NOMO-1 treated with DMSO at 0.1 percent for 48 hours (cell line): ENCODE measurements at regions not wholly inside any gene's neighbourhood (a gene's known extent, or its start where the extent isn't known, plus 50 kb on each side); places are given as distances from the start of the nearest gene placed in this dataset.
A peak's percentile ranks its signal among the peaks of the same experiment; 100 is the strongest.

Source experiments
- DNase-seq: peaks from one replicate; lab custom pipeline; 2025; ENCODE audit not compliant: unreplicated experiment; lab: John Stamatoyannopoulos, UW

DNA sequence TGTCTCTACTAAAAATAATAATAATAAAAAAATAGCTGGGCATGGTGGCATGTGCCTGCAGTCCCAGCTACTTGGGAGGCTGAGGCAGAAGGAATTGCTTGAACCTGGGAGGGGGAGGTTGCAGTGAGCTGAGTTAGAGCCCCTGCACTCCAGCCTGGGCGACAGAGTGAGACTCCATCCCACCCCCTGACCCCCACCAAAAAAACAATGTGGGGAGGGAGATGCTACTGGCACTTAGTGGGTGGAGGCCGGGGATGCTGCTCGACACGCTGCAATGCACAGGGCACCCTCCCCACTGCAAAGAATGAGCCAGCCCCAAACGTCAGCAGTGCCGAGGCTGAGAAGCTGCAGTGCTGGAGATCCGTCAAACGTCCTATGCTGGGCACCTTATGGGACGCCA lies 77.5 kb upstream of the MAP1LC3B2 start:
- DNase-seq = no peak

DNA sequence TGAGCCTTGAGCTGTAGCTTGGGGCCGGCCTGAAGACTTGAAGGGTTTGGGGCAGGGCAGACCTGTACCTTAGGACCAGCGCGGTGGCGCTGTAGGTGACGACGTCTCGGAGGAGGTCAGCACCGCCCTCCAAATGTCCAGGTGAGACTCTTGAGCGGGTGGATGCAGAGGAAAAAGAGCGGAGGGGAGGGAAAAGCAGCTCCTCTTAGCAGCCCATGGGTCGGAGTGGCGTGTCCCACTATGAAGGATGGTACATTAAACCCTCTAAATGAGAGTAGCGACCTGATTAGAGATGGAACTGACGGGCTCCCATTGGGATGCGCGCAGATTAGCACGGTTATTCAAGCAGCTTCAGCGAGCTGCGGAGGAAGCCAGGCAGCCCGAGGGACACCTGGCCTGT lies 77.0 kb upstream of the MAP1LC3B2 start:
- DNase-seq = no peak

DNA sequence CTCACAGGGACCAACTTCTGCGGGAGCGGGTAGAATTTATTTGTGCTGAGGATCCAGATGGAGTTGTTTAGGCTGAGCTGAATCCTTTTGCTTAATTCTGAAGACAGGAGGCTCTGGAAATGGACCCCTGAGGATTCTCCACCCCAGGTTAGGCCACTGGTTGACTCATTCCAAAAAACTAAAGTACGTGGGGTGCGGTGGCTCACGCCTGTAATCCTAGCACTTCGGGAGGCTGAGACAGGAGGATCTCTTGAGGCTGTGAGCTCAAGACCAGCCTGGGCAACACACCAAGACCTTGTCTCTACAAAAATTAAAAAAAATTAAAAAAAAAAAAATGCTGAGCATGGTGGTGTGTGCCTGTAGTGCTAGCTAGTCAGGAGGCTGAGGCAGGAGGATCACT lies 76.3 kb upstream of the MAP1LC3B2 start:
- no peak for DNase-seq

DNA sequence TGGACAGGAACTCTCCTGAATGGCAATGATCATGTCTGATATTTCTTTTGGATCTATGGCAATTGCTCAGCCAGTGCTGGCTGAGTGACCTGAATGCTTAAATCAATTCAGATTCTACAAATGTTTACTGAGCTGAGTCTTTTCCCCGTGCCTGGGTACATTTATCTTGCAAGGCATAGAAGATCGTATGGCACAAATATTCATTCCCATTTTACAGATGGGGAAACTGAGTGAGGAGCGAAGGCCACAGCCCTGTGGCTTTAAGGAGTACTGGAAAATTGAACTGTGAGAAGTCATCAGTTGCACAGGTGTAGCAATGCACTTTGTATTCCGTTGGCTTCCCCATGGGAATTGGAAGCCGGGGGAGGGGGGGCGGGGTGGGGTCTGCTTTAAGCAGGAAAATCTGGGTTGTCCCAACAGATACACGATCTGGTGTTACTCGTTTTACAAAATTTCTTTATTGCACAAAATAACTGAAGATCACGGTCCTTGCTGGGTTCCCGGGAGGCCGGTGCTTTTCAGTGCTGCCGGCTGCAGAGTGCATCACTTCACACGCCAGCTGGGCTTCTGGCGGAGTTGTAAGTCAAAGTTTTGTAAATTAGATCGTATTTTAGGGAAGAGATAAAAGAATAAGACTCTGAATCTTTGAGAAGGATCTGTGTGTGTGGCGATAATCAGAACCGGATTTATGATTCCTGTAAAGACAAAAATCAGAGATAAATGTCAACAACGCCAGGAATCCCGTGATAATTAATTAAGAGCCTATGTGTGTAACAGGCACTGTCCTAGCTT lies 75.0 kb upstream of the MAP1LC3B2 start:
- no peak for DNase-seq

DNA sequence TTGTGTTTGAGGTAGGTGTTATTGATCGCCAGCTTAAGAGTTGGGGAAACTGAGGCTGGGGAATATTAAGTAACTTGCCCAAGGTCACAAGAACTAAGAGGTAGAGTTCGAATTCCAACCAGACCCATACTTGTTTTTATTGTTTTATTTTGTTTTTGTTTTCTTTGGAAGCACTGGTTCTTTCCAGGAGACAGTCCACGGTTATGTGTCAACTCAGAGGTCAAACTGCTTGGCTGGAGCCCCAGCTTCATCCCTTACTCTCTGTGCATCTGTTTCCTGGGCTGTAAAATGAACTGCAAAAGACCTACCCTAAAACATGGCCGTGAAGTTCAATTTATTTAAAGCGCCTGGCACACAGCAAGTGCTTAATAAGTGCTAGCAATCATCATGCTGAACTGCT lies 74.4 kb upstream of the MAP1LC3B2 start:
- DNase-seq = no peak

DNA sequence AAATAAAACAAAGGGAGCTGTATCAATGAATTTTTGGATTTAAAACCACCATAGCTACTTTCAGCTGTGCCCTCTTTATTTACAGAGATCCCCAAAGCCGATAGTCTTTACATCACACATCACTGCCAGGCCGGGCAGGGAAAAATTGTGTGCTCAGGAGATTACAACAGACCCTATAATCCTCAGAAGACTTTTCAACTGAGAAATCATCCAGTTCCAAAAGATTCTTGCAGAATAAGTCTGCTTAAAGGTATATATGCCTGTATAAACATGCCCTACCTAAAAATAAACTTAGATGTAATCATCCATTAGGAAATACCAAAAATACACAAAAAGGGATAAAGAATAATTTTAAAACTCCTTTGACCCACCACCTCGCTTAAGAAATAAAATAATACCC lies 70.1 kb upstream of the MAP1LC3B2 start:
- no peak for DNase-seq

DNA sequence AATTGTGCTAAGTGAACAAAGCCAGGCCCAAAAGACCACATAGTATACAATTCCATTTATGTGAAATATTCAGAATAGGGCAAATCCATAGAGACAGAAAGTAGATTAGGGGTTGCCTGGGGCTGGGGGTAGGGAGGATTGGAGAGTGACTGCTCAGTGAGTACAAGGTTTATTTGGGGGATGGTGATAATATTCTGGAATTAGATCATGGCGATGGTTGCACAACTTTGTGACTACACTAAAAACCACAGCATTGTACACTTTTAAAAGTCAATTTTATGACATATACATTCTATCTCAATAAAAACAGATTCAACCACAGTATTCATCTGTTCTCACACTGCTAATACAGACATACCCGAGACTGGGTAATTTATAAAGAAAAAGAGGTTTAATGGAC lies 68.7 kb upstream of the MAP1LC3B2 start:
- no peak for DNase-seq

DNA sequence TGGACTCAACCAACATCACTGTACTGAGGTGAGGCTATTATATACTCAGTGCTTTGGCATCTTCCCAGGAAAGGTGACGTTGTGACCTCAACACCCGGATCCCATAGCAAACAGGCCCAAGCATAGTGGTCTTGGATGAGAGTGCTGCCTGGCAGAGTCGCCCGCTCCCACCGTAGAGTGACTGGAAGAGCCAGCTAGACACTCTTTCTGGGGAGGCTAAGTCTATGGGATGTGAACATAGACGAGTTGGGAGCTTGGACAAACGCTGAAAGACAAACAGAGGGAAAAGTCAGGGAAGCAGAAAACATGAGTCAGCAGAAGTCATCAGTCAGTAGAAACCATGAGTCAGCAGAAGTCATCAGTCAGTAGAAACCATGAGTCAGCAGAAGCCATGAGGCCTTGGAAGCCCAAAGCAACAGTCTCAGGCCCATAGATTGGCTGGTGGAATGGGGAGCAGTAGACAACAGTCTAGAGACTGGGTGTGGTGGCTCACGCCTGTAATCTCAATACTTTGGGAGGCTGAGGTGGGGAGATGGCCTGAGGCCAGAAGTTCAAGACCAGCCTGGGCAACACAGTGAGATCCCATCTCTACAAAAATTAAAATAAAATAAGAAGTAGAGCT lies 66.4 kb upstream of the MAP1LC3B2 start:
- peak; percentile 49 for DNase-seq

DNA sequence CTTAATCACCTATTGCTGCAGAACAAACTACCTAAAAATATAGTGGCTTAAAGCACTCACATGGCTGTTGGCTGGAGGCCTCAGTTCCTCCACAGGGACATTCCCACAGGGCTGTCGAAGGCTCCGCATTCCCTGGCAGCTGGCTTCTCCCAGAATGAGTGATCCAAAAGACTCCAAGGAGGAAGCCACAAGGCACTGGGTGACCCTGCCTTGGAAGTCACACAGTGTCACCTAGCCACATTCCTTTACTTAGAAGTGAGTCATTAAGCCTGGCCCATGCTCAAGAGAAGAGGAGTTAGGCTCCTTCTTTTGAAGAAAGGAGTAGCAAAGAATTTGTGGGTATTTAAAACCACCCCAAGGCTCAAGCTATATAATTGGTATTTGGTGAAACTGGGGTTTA lies 63.9 kb upstream of the MAP1LC3B2 start:
- no peak for DNase-seq

DNA sequence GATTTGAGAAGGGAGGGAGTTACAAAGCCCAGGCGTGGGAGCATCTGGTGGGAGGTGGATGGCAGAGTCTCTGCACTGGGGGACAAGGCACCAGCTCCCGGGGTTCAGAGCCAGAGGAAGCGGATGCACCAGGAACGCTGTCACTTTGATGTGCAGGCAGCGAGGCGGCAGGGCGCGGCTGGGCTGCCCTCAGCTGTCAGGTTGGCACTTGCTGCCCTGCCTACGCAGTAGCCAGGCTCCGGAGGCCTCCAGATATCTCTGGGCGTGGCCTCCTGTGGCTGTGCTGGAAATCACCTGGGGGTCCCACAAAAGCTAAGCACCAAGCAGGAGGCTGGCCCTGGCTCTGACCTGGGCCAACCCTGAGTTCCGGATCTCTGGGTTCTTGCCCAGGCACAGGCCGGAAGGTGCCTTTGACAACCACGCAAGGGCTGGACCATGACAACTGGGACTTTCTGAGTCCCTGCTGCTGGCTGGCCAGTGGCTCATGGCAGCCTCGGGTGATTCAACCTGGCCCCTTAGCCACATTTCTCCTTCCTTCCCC lies 62.1 kb upstream of the MAP1LC3B2 start:
- no peak for DNase-seq

DNA sequence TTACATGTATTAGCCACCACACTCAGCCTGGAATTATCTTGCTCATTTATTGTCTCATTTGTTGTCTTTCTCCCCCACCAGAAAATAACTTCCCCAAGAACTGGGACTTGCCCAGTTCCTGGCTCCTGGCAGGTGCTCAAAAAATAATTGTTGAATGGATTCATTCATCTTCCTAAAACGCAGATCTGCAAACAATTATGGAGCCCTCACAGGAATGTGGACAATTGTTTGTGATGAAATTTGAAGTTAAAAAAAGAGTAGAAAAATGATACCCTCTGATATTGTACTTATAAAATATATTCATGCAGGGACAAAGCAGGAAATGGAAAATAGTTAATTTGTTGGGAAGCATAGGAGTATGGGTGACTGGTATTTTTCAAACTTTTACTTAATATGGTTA lies 60.7 kb upstream of the MAP1LC3B2 start:
- DNase-seq = no peak

DNA sequence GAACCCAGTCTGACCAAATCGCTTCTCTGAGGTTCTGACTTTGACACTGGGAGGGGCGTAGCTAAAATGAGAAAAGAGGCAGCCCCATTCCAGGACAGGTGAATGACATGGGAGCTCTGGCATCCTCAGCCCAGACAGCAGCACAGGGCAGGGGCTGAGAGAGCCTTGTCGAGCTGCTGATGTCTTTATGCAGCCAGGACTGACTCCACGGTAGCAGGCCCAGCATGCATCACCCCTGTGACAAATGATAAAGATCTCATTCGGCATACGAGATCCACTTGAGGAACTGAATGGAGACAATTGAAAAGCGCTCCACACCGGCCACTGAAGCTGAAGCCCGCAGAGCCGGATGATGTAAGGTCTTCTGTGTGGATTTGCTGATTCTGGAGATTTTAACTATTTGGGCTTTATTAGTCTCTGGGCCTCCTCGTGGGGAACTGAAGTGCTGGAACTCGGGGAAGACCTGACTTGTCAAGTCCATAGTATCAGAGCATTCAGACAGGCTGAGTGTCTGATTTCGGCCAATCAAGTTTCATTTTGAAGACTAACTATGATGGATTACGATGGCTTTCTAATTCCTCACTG lies 56.9 kb upstream of the MAP1LC3B2 start:
- no peak for DNase-seq

DNA sequence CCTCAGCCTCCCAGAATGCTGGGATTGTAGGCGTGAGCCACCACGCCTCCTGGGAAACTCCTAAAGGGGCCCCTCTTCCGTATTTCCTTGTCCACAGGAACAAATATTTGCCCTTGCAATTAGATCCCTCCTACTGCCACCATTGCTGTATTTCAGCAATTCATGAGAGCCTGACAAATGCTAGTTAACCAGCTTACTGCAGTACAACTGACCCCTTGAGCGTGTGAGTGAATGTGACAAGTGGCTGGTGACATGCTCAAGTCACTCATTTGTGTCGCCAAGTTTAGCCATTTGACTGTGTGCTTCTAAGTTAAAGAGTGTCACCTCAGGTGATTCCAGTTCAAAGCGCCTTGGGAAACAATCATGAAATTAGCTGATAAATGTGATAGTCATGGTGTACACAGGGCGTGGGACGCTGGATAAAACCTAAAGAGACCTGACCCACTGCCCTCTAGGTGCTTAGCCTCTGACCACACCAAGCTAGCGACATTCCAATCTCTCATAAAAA lies 56.1 kb upstream of the MAP1LC3B2 start:
- DNase-seq = no peak

DNA sequence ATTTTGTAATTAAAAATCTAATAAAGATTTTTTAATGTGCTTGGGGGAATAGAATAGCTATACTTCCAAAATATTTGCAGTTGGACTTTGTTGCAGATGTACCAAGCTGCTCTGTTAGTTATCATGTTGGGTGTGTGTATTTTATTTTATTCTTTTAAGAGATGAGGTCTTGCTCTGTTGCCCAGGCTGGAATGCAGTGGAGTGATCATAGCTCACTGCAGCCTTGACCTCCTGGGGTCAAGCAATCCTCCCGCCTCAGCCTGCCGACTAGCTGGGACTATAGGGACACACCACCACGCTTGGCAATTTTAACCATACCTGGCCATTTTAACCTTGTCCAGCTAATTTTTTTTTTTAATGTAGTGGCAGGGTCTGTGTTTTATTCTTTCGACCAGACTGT lies 54.7 kb upstream of the MAP1LC3B2 start:
- no peak for DNase-seq

DNA sequence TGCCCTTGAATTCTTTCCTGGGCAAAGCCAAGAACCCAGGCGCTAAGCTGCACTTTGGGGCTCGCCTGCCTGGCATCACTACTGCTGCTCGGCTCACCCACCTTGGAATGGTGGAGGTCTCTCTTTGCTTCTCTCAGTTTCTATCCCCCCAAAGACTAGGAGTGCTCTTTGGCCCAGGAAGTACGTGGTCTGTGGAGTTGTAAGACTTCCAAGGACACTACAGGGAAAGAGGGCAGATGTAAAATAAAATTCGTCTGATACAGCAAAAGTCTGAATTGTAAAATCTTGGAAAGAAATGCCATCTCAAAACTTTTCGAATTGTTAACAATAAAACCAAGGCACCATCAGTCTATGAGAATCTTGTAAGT lies 52.5 kb upstream of the MAP1LC3B2 start:
- no peak for DNase-seq

DNA sequence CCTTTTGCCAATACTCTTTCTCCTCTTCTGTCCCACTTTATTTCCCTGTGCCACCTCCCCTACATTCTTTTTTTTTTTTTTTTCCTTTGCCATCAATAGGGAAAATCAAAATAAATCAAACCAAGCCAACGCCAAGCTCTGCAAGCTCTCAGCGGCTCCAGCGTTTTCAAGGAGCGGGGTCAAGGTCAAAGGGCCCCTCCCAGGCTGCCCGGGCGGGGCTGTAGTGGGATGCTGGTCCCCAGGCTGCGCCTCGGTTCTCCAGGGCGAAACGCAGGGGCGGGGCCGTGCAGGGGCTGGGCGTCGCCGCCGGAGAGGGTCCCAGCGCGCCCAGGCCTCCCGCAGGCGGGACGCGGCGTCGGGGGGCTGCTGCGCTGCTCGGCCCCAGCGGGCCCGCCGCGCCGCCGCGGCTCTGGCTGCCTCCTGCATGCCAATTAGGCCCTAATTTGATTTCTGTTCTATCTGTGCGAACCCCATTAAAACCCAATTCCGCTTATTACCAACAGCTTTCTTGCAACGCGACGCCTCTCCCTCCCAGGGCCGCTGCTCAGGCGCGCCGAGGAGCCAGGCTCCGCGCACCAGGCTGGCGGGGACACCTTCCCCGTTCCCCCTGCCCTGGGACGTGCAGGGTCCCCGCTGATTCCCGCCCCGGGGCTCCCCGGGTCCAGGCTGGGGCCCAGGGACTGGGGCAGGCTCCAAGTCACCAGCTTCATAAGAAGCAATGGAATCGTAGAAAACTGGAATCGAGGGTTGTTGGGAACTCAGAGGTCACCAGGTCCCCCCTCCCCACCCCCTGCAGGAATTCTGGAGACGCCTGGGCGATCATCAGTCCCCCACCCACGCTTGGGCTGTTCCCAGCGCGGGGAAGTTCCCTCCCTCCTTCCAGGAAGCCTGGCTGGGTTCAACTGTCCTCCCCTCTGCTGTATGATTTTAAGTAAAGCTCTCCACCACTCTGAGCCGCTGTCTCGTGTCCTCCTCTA lies 50.7 kb upstream of the MAP1LC3B2 start:
- DNase-seq = no peak
